ENCODE measurements at regions not wholly inside any gene's neighbourhood (a gene's known extent, or its start where the extent isn't known, plus 50 kb on each side); places are given as distances from the start of the nearest gene placed in this dataset.

DNA sequence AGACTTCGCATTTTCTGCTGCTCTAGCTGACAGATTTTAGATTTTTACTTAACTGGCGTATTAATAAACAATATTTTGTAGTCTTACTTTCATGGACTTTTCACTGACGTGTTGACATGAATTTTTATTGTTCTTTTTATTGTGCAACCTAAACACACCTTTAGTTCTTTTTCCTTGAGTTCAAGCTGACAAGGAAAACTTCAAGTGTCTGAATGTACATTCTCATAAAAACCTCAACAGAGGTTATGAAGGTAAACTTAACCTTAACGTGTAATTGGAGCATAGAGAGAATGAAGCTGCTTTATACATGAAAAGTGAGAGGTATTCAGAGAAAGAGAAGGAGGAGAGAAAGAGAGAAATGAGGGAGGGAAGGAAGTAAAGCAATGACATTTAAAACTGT is 364.3 kb upstream of the CT83 start:
- TF ChIP-seq, protein P1, sequence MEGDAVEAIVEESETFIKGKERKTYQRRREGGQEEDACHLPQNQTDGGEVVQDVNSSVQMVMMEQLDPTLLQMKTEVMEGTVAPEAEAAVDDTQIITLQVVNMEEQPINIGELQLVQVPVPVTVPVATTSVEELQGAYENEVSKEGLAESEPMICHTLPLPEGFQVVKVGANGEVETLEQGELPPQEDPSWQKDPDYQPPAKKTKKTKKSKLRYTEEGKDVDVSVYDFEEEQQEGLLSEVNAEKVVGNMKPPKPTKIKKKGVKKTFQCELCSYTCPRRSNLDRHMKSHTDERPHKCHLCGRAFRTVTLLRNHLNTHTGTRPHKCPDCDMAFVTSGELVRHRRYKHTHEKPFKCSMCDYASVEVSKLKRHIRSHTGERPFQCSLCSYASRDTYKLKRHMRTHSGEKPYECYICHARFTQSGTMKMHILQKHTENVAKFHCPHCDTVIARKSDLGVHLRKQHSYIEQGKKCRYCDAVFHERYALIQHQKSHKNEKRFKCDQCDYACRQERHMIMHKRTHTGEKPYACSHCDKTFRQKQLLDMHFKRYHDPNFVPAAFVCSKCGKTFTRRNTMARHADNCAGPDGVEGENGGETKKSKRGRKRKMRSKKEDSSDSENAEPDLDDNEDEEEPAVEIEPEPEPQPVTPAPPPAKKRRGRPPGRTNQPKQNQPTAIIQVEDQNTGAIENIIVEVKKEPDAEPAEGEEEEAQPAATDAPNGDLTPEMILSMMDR (conservative IDR thresholded peaks at IDR 0.05; ENCODE audit: low read length): no peak

GRCh38 chrX:116824785-116825184 is 362.0 kb upstream of the CT83 start:
- no peak for DNase-seq (ENCODE audit: low read depth)
- no peak overlapping the region for H3K4me3 ChIP-seq (ENCODE audit: low read length)
- TF ChIP-seq, protein P1 (conservative IDR thresholded peaks at IDR 0.05; ENCODE audit: low read length): no peak

More for the DNA sequence above, 364.3 kb upstream of the CT83 start:
- no peak for DNase-seq (ENCODE audit: low read depth)
- H3K4me3 ChIP-seq (ENCODE audit: low read length): no peak overlapping the region

DNA sequence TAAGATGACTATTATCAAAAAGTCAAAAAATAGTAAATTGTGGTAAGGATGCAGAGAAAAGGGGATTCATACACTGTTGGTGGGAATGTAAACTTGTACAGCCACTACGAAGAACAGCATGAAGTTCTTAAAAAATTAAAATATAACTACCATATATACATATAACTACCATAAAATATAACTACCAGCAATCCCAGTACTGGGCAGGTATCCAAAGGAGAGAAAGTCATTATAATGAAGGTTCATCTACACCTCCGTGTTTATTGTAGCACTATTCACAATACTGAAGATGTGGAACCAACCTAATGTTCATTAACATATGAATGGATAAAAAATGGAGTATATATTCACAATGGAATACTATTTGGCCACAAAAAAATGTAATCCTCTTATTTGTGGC is 360.9 kb upstream of the CT83 start:
- TF ChIP-seq, protein P1 (conservative IDR thresholded peaks at IDR 0.05; ENCODE audit: low read length): no peak
- no peak for DNase-seq (ENCODE audit: low read depth)
- no peak overlapping the region for H3K4me3 ChIP-seq (ENCODE audit: low read length)

GRCh38 chrX:116806288-116806802 is 343.6 kb upstream of the CT83 start:
- DNase-seq (ENCODE audit: low read depth): no peak
- TF ChIP-seq, protein P1 (conservative IDR thresholded peaks at IDR 0.05; ENCODE audit: low read length): no peak
- no peak overlapping the region for H3K4me3 ChIP-seq (ENCODE audit: low read length)

GRCh38 chrX:116801943-116802342 is 339.2 kb upstream of the CT83 start:
- no peak for DNase-seq (ENCODE audit: low read depth)
- H3K4me3 ChIP-seq (ENCODE audit: low read length): no peak overlapping the region
- TF ChIP-seq, protein P1 (conservative IDR thresholded peaks at IDR 0.05; ENCODE audit: low read length): no peak

DNA sequence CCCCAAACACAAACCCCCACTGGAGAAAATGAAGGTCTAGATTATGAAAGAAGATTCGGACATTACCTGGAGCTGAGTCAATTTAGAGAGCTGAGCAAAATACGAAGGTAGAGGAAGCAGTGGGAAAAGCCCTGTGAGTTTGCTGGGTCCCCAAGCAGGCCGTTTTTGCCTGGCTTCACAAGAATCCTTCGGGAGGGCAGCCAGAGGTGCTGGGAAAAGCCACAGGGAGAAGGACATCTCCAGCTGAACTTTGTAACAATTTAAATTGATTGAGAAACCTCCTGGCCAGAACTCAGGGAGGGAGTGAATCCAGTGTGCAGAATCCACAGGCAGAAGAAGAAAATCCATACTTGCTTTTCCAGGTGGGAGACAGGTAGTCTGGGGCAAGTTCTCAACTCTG is 319.1 kb upstream of the CT83 start:
- no peak overlapping the region for H3K4me3 ChIP-seq (ENCODE audit: low read length)
- DNase-seq (ENCODE audit: low read depth): no peak
- TF ChIP-seq, protein P1 (conservative IDR thresholded peaks at IDR 0.05; ENCODE audit: low read length): no peak

DNA sequence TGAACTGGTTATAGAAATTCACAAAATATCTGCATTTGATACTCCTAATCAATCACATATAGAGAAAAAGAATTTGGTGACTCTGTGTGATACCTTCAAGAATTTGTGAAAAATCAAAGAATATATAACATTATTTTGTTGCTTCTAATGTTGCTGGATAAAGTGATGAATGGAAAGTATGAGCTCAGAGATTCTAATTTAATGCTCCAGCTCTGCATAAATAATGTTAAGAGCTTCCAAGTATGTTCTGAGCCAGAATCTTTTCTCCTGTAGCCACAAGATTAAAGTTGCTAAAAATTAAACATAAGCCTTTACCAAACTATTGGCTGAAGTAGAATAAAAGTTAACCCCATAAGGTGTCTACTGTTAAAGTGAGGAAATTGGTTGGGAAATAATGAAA is 294.7 kb upstream of the CT83 start:
- H3K4me3 ChIP-seq (ENCODE audit: low read length): no peak overlapping the region
- TF ChIP-seq, protein P1 (conservative IDR thresholded peaks at IDR 0.05; ENCODE audit: low read length): no peak
- DNase-seq (ENCODE audit: low read depth): no peak

Measured in AG10803 (cell line).